Panc1 (cell line): ENCODE measurements at regions not wholly inside any gene's neighbourhood (a gene's known extent, or its start where the extent isn't known, plus 50 kb on each side); places are given as distances from the start of the nearest gene placed in this dataset.

Experiments used
- ATAC-seq: fragments of 200-7000 bp; cut with Tn5 transposase; 2 replicates; pipeline ENCODE4 v1.9.1; 2020; ENCODE audit warnings: mild to moderate bottlenecking, moderate library complexity
- BruUV-seq: library from RNA; stranded (reverse); fragments of 400-500 nt; replicated peaks from 2 replicates; lab custom pipeline; 2021; lab: Mats Ljungman, UMichigan
- CTCF ChIA-PET: fragments of 300-600 bp; sonication (Branson Sonifier 250); formaldehyde crosslinking; loops from one replicate; lab custom pipeline; 2022; ENCODE audit warnings: antibody characterized with exemption; lab: Charles Lee
- POLR2A ChIA-PET: fragments of 300-600 bp; sonication (Branson Sonifier 250); formaldehyde crosslinking; loops from one replicate; lab custom pipeline; 2022; ENCODE audit warnings: antibody characterized with exemption; lab: Charles Lee
- DNase-seq: peaks from one replicate; pipeline ENCODE4 v3.0.0-alpha.2; 2010; ENCODE audit warnings: low read depth, low spot score
- H3K27ac ChIP-seq: 2 replicates; pipeline ENCODE4 v1.5.1; 2011; ENCODE audit warnings: mild to moderate bottlenecking, low read length, inconsistent platforms
- H3K27me3 ChIP-seq: fragments of 200-500 bp; sonication (Bioruptor generic); 2 replicates; pipeline ENCODE4 v1.6.0; 2014; ENCODE audit warnings: low read length, inconsistent platforms; ENCODE audit not compliant: control insufficient read depth, insufficient read depth
- H3K36me3 ChIP-seq: fragments of 200-500 bp; sonication (Bioruptor generic); 2 replicates; pipeline ENCODE4 v1.5.1; 2014; ENCODE audit warnings: inconsistent platforms, mild to moderate bottlenecking, low read length, moderate library complexity; ENCODE audit not compliant: control insufficient read depth, insufficient read depth
- H3K4me1 ChIP-seq: 2 replicates; pipeline ENCODE4 v1.5.1; 2011; ENCODE audit warnings: inconsistent platforms, mild to moderate bottlenecking, low read length, moderate library complexity; ENCODE audit not compliant: control insufficient read depth, insufficient read depth
- H3K4me3 ChIP-seq, 2 experiments: 2 replicates each; pipeline ENCODE4 v1.5.1; 2011 to 2012; ENCODE audit warnings: low read depth in 2 of 2, low read length in 2 of 2, mild to moderate bottlenecking in 2 of 2, inconsistent platforms in 1 of 2, moderate library complexity in 1 of 2
- H3K9me3 ChIP-seq: fragments of 200-500 bp; sonication (Bioruptor generic); 2 replicates; pipeline ENCODE4 v1.5.1; 2014; ENCODE audit warnings: low read depth, mild to moderate bottlenecking, inconsistent platforms, low read length, moderate library complexity; ENCODE audit not compliant: control insufficient read depth, insufficient read depth
- CTCF ChIP-seq: fragments of 450-650 bp; IDR thresholded peaks from 2 replicates; pipeline ENCODE4 v1.5.1; 2017; ENCODE audit warnings: mild to moderate bottlenecking
- POLR2AphosphoS5 ChIP-seq: IDR thresholded peaks from 2 replicates; pipeline ENCODE4 v1.6.1; 2012; ENCODE audit warnings: mild to moderate bottlenecking, low read depth, low read length, moderate library complexity
- REST ChIP-seq, 2 experiments: IDR thresholded peaks; 2 replicates each; pipeline ENCODE4 v1.6.1; 2011 to 2012; ENCODE audit warnings: low read depth in 2 of 2, control low read depth in 1 of 2, low read length in 1 of 2, mild to moderate bottlenecking in 1 of 2, moderate library complexity in 1 of 2; ENCODE audit not compliant: insufficient read depth in 1 of 2
- SIN3A ChIP-seq: IDR thresholded peaks from 2 replicates; pipeline ENCODE4 v1.6.1; 2012; ENCODE audit warnings: low read depth, mild to moderate bottlenecking, low read length, moderate library complexity, borderline replicate concordance; ENCODE audit not compliant: insufficient read depth
- TCF7L2 ChIP-seq: IDR thresholded peaks from 2 replicates; pipeline ENCODE4 v1.6.1; 2011; ENCODE audit warnings: mild to moderate bottlenecking, low read depth, low read length, inconsistent platforms
- in situ Hi-C: cut with HindIII; loops from 2 replicates; pipeline ENCODE4 v1.10.0; 2016; ENCODE audit warnings: low sequenced_read_pairs, low pct_unique_long_range_greater_than_20kb
- intact Hi-C: fragments of 100-400 bp; cut with micrococcal nuclease; formaldehyde crosslinking; loops from one replicate; pipeline ENCODE4 v1.10.0; 2022; ENCODE audit not compliant: unreplicated experiment

- DNase-seq (no peak), ATAC-seq (no peak)
- Histone ChIP-seq H3K27ac (no peak overlapping the region), H3K4me1 (no peaks in the 10 kb centered on the region), H3K9me3 (no peaks in the 10 kb centered on the region), H3K27me3 (no peaks in the 10 kb centered on the region), H3K4me3 (no peak overlapping the region), H3K36me3 (no peaks in the 10 kb centered on the region; the same call in 1 of the 2 replicates)
- TF ChIP-seq SIN3A = no peak
- no peak for TF ChIP-seq POLR2AphosphoS5
- no peak for TF ChIP-seq TCF7L2
- no peak for TF ChIP-seq REST (IDR thresholded peaks at IDR 0.05; ENCODE audit: insufficient read depth in 1 of 2, low read depth in 2 of 2, low read length in 1 of 2)
- no peak for TF ChIP-seq CTCF
- intact Hi-C loops = no loop called here
- in situ Hi-C loops = no loop called here
- no TSS peak for BruUV-seq
- ChIA-PET CTCF (no interaction called here), POLR2A (no interaction called here)
These were observed 235.7 kb downstream of the HTR1A start for GRCh38 chr5:63726496-63726895.

- no TSS peak for BruUV-seq
- H3K9me3 ChIP-seq = no peaks in the 10 kb centered on the region
- TF ChIP-seq REST (IDR thresholded peaks at IDR 0.05; ENCODE audit: insufficient read depth in 1 of 2, low read depth in 2 of 2, low read length in 1 of 2) (no peak), SIN3A (no peak), CTCF (no peak), TCF7L2 (no peak), POLR2AphosphoS5 (no peak)
- intact Hi-C loops = no loop called here
- DNase-seq (no peak), ATAC-seq (no peak)
- in situ Hi-C loops = no loop called here
- H3K4me3 ChIP-seq = no peak overlapping the region
- H3K27me3 ChIP-seq = no peaks in the 10 kb centered on the region
- POLR2A ChIA-PET = no interaction called here
- H3K36me3 ChIP-seq = no peaks in the 10 kb centered on the region; the same call in 1 of the 2 replicates
- CTCF ChIA-PET = no interaction called here
- no peaks in the 10 kb centered on the region for H3K4me1 ChIP-seq
- no peak overlapping the region for H3K27ac ChIP-seq
These were observed 243.1 kb downstream of the HTR1A start for GRCh38 chr5:63719147-63719546.
